Mesendoderm (in vitro differentiated cells): ENCODE measurements at regions not wholly inside any gene's neighbourhood (a gene's known extent, or its start where the extent isn't known, plus 50 kb on each side); places are given as distances from the start of the nearest gene placed in this dataset.

ENCODE experiments used
- DNase-seq: peaks from one replicate; pipeline ENCODE4 v3.0.0; 2013
- H2AK5ac ChIP-seq: 2 replicates; pipeline ENCODE4 v1.6.1; 2013; ENCODE audit warnings: low read length, inconsistent platforms
- H2BK120ac ChIP-seq: 2 replicates; pipeline ENCODE4 v1.6.1; 2013; ENCODE audit warnings: low read depth, mild to moderate bottlenecking, low read length, moderate library complexity, mixed read lengths
- H2BK15ac ChIP-seq: replicated peaks from 2 replicates; pipeline ENCODE4 v1.6.1; 2013; ENCODE audit warnings: low read depth, mild to moderate bottlenecking, moderate library complexity
- H2BK5ac ChIP-seq: 2 replicates; pipeline ENCODE4 v1.6.1; 2013; ENCODE audit warnings: low read length, inconsistent platforms
- H3K18ac ChIP-seq: 2 replicates; pipeline ENCODE4 v1.6.1; 2013; ENCODE audit warnings: mild to moderate bottlenecking, low read length, mixed read lengths
- H3K23ac ChIP-seq: one replicate; pipeline ENCODE4 v1.6.1; 2013; ENCODE audit warnings: low read length
- H3K27ac ChIP-seq: 2 replicates; pipeline ENCODE4 v1.5.1; 2013; ENCODE audit warnings: low read depth, mild to moderate bottlenecking, inconsistent platforms, low read length, moderate library complexity
- H3K27me3 ChIP-seq: 2 replicates; pipeline ENCODE4 v1.6.1; 2013; ENCODE audit warnings: low read length, control low read depth, mild to moderate bottlenecking, inconsistent platforms; ENCODE audit not compliant: insufficient read depth, poor library complexity
- H3K36me3 ChIP-seq: 2 replicates; pipeline ENCODE4 v1.6.1; 2013; ENCODE audit warnings: low read length, inconsistent platforms; ENCODE audit not compliant: control insufficient read depth, insufficient read depth
- H3K4ac ChIP-seq: one replicate; pipeline ENCODE4 v1.6.1; 2013; ENCODE audit warnings: low read depth, mild to moderate bottlenecking, low read length, moderate library complexity
- H3K4me1 ChIP-seq: 2 replicates; pipeline ENCODE4 v1.6.1; 2013; ENCODE audit warnings: low read depth, low read length, inconsistent platforms; ENCODE audit not compliant: control insufficient read depth
- H3K4me2 ChIP-seq: 2 replicates; pipeline ENCODE4 v1.6.1; 2013; ENCODE audit warnings: low read length
- H3K4me3 ChIP-seq: 2 replicates; pipeline ENCODE4 v1.5.1; 2013; ENCODE audit warnings: mild to moderate bottlenecking, low read length
- H3K56ac ChIP-seq: one replicate; pipeline ENCODE4 v1.6.1; 2013; ENCODE audit warnings: low read length
- H3K79me1 ChIP-seq: 2 replicates; pipeline ENCODE4 v1.6.1; 2013; ENCODE audit warnings: low read length, inconsistent platforms
- H3K79me2 ChIP-seq: 2 replicates; pipeline ENCODE4 v1.6.1; 2013; ENCODE audit warnings: mild to moderate bottlenecking, low read length; ENCODE audit not compliant: control insufficient read depth, insufficient read depth
- H3K9ac ChIP-seq: 2 replicates; pipeline ENCODE4 v1.6.1; 2013; ENCODE audit warnings: low read length, inconsistent platforms
- H4K5ac ChIP-seq: one replicate; pipeline ENCODE4 v1.6.1; 2013; ENCODE audit warnings: low read length
- H4K8ac ChIP-seq: one replicate; pipeline ENCODE4 v1.6.1; 2013; ENCODE audit warnings: low read depth, mild to moderate bottlenecking, control low read depth, low read length, moderate library complexity
- WGBS: extraction: QIAGEN DNeasy Blood & Tissue Kit; methylation state at CpG from one replicate; pipeline ENCODE4 v1.1.7; 2013; ENCODE audit warnings: low lambda C conversion rate, missing lambda C conversion rate; ENCODE audit not compliant: insufficient coverage; ENCODE audit errors: extremely low coverage; 5-methylcytosine and 5-hydroxymethylcytosine counted together

- no peak overlapping the region for H3K27ac ChIP-seq
- WGBS = no CpG with 5 or more reads among the region's 4 CpGs
- H2BK15ac ChIP-seq = no peak overlapping the region
- H3K79me2 ChIP-seq = no peaks in the 10 kb centered on the region
- H3K36me3 ChIP-seq = no peaks in the 10 kb centered on the region
- no peaks in the 10 kb centered on the region for H3K4me1 ChIP-seq
- no peak overlapping the region for H2BK120ac ChIP-seq
- H3K23ac ChIP-seq = no peak overlapping the region
- H3K27me3 ChIP-seq = no peaks in the 10 kb centered on the region
- no peak for DNase-seq
- no peaks in the 10 kb centered on the region for H3K79me1 ChIP-seq
- no peak overlapping the region for H3K4me2 ChIP-seq
- H4K8ac ChIP-seq = no peak overlapping the region
- H3K56ac ChIP-seq = no peak overlapping the region
- no peak overlapping the region for H3K4me3 ChIP-seq
- no peak overlapping the region for H3K4ac ChIP-seq
- H2AK5ac ChIP-seq = no peak overlapping the region
- no peak overlapping the region for H4K5ac ChIP-seq
- no peak overlapping the region for H3K18ac ChIP-seq
- H2BK5ac ChIP-seq = no peak overlapping the region
- H3K9ac ChIP-seq = no peak overlapping the region
These were observed 193.7 kb upstream of the RORA start for GRCh38 chr15:61422773-61423172.

DNA sequence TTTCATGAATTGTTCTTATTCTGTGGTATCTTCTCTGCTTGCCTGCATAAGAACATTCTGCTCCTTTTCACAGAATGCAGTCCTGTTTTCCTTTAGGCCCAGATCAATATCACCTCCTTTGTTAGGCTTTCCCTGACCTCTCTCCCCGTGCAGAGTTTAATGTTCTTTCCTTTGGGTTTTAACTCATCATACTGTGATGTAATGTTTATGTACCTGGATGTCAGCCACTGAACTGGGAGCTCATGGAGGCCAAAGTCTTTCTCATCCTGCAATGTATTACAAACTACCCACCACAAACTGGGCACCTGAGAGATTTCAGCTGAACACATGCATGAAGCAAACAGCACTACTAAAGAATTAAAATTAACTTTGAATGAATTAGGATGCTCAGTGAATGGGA lies 192.8 kb upstream of the RORA start:
- Histone ChIP-seq H3K56ac (no peak overlapping the region), H3K4me3 (no peak overlapping the region), H3K79me2 (no peaks in the 10 kb centered on the region), H3K36me3 (no peaks in the 10 kb centered on the region), H3K4me1 (no peaks in the 10 kb centered on the region), H4K5ac (no peak overlapping the region), H3K27me3 (no peaks in the 10 kb centered on the region), H3K9ac (no peak overlapping the region), H2BK120ac (no peak overlapping the region), H2AK5ac (no peak overlapping the region), H3K27ac (no peak overlapping the region), H2BK5ac (no peak overlapping the region), H4K8ac (no peak overlapping the region), H3K4me2 (no peak overlapping the region), H3K79me1 (no peaks in the 10 kb centered on the region), H3K18ac (no peak overlapping the region), H3K23ac (no peak overlapping the region), H2BK15ac (no peak overlapping the region), H3K4ac (no peak overlapping the region)
- whole genome bisulfite sequencing = no CpG with 5 or more reads among the region's 1 CpG
- no peak for DNase-seq

- Histone ChIP-seq H3K4ac (no peak overlapping the region), H2BK120ac (no peak overlapping the region), H3K4me1 (no peaks in the 10 kb centered on the region), H3K27me3 (no peaks in the 10 kb centered on the region), H2BK15ac (no peak overlapping the region), H3K4me3 (no peak overlapping the region), H3K18ac (no peak overlapping the region), H3K79me1 (no peaks in the 10 kb centered on the region), H2AK5ac (no peak overlapping the region), H4K8ac (no peak overlapping the region), H3K27ac (no peak overlapping the region), H3K36me3 (no peaks in the 10 kb centered on the region), H4K5ac (no peak overlapping the region), H2BK5ac (no peak overlapping the region), H3K79me2 (no peaks in the 10 kb centered on the region), H3K4me2 (no peak overlapping the region), H3K23ac (no peak overlapping the region), H3K9ac (no peak overlapping the region), H3K56ac (no peak overlapping the region)
- DNase-seq = no peak
- WGBS = no CpG with 5 or more reads among the region's 2 CpGs
These were observed 192.4 kb upstream of the RORA start for GRCh38 chr15:61421470-61421869.

GRCh38 chr15:61420546-61420945 lies 191.4 kb upstream of the RORA start:
- no peaks in the 10 kb centered on the region for H3K79me1 ChIP-seq
- H3K27me3 ChIP-seq = no peaks in the 10 kb centered on the region
- H3K4me2 ChIP-seq = no peak overlapping the region
- H3K18ac ChIP-seq = no peak overlapping the region
- no peak overlapping the region for H3K23ac ChIP-seq
- no peak overlapping the region for H3K4ac ChIP-seq
- no peaks in the 10 kb centered on the region for H3K79me2 ChIP-seq
- H4K8ac ChIP-seq = no peak overlapping the region
- no peak overlapping the region for H2BK15ac ChIP-seq
- no peak overlapping the region for H3K9ac ChIP-seq
- H3K56ac ChIP-seq = no peak overlapping the region
- no peak overlapping the region for H2AK5ac ChIP-seq
- H2BK5ac ChIP-seq = no peak overlapping the region
- DNase-seq = no peak
- H3K4me3 ChIP-seq = no peak overlapping the region
- H3K27ac ChIP-seq = no peak overlapping the region
- H2BK120ac ChIP-seq = no peak overlapping the region
- no peaks in the 10 kb centered on the region for H3K4me1 ChIP-seq
- H3K36me3 ChIP-seq = no peaks in the 10 kb centered on the region
- H4K5ac ChIP-seq = no peak overlapping the region

DNA sequence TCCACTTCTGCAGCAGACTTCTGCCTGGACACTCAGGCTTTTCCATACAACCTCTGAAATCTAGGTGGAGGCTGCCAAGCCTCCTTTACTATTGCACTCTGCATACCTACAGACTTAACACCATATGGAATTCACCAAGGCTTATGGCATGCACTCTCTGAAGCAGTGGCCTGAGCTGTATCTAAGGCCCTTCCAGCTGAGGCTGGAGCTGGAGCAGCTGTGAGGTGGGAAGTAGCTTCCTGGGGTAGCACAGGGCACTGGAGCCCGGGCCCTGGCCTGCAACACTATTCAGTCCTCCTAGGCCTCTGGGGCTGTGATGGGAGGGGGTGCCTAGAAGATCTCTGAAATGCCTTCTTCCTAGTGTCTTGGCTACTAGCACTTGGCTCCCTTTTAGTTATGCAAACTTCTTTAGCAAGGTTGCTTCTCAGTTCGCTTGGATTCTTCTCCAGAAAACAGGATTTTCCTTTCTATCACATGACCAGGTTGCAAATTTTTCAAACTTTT lies 186.6 kb upstream of the RORA start:
- no peak for DNase-seq
- H3K27me3 ChIP-seq = no peaks in the 10 kb centered on the region
- H2AK5ac ChIP-seq = no peak overlapping the region

DNA sequence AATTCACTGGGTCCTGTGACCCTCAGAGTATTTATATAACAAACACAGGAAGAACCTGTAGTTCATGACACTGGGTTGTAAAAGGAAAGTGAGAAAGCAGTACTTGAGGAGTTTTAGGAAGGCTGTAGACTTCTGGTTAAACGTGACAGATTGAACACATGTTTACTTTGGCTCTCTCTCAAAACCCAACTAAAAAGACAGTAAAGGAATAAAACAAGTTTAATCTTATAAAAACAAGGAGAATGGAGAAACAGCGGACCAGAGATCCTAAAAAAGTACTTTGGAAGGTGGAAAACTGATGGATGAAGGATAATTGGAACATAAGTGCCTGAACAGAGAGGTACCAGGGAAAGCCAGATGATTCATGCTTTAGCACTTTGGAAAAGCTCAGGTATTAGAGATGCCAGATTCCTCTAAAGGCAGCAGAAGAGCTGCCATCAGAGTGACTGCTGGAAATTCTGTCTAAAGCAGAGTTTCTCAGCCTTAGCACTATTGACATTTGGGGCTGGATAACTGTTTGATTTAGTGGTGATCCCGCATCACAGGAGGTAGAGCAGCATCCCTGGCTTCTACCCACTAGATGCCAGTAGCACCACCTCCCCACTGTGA lies 182.9 kb upstream of the RORA start:
- no peaks in the 10 kb centered on the region for H3K27me3 ChIP-seq
- H3K79me2 ChIP-seq = no peaks in the 10 kb centered on the region
- H3K18ac ChIP-seq = no peak overlapping the region
- H3K27ac ChIP-seq = no peak overlapping the region
- no CpG with 5 or more reads among the region's 3 CpGs for WGBS
- no peak overlapping the region for H2AK5ac ChIP-seq
- H2BK5ac ChIP-seq = no peak overlapping the region
- H3K36me3 ChIP-seq = no peaks in the 10 kb centered on the region
- H2BK120ac ChIP-seq = no peak overlapping the region
- H3K4me3 ChIP-seq = no peak overlapping the region
- no peak overlapping the region for H3K56ac ChIP-seq
- no peak overlapping the region for H3K23ac ChIP-seq
- no peak overlapping the region for H4K8ac ChIP-seq
- peak; percentile 30 for DNase-seq
- no peak overlapping the region for H3K4me2 ChIP-seq
- H3K4ac ChIP-seq = no peak overlapping the region
- H3K9ac ChIP-seq = no peak overlapping the region
- no peaks in the 10 kb centered on the region for H3K4me1 ChIP-seq
- no peak overlapping the region for H4K5ac ChIP-seq
- H2BK15ac ChIP-seq = no peak overlapping the region
- no peaks in the 10 kb centered on the region for H3K79me1 ChIP-seq

More for the DNA sequence above, 186.6 kb upstream of the RORA start:
- Histone ChIP-seq H3K56ac (no peak overlapping the region), H3K18ac (no peak overlapping the region), H3K4me2 (no peak overlapping the region), H2BK15ac (no peak overlapping the region), H3K27ac (no peak overlapping the region), H3K4me1 (no peaks in the 10 kb centered on the region), H3K4ac (no peak overlapping the region), H4K5ac (no peak overlapping the region), H3K79me1 (no peaks in the 10 kb centered on the region), H2BK120ac (no peak overlapping the region), H3K4me3 (no peak overlapping the region), H4K8ac (no peak overlapping the region), H3K9ac (no peak overlapping the region), H3K36me3 (no peaks in the 10 kb centered on the region), H2BK5ac (no peak overlapping the region), H3K79me2 (no peaks in the 10 kb centered on the region), H3K23ac (no peak overlapping the region)
- no CpG with 5 or more reads among the region's 2 CpGs for WGBS
